GM12878 (cell line): ENCODE measurements at regions not wholly inside any gene's neighbourhood (a gene's known extent, or its start where the extent isn't known, plus 50 kb on each side); places are given as distances from the start of the nearest gene placed in this dataset.

Experiments
- ATAC-seq: fragments of 200-7000 bp; cut with Tn5 transposase; 3 replicates; pipeline ENCODE4 v1.9.1; 2020; ENCODE audit warnings: mild to moderate bottlenecking, moderate library complexity
- BruUV-seq: library from RNA; stranded (reverse); fragments of 400-500 nt; replicated peaks from 2 replicates; lab custom pipeline; 2021; lab: Mats Ljungman, UMichigan
- CTCF ChIA-PET: fragments of 300-600 bp; sonication (Branson Sonifier 250); formaldehyde crosslinking; extraction: SDS; loops from one replicate; lab custom pipeline; 2021; ENCODE audit warnings: inconsistent platforms; lab: Yijun Ruan, JAX
- POLR2A ChIA-PET: fragments of 350-600 bp; formaldehyde crosslinking; extraction: SDS; loops from one replicate; lab custom pipeline; 2021; ENCODE audit warnings: inconsistent platforms; lab: Charles Lee
- RAD21 ChIA-PET: fragments of 300-600 bp; sonication (Branson Sonifier 250); formaldehyde crosslinking; loops from one replicate; lab custom pipeline; 2023; ENCODE audit warnings: antibody characterized with exemption; ENCODE audit not compliant: unreplicated experiment; lab: Charles Lee
- SMC1A ChIA-PET: fragments of 300-600 bp; sonication (Branson Sonifier 250); formaldehyde crosslinking; loops from one replicate; lab custom pipeline; 2023; ENCODE audit not compliant: unreplicated experiment, uncharacterized antibody; lab: Charles Lee
- DNase-seq: peaks from one replicate; pipeline ENCODE4 v3.0.0-alpha.2; 2011; ENCODE audit warnings: low read depth, low spot score
- FAIRE-seq: peaks from 3 replicates; lab custom pipeline; 2011; peaks lifted over from hg19 to GRCh38; lab: Jason Lieb, UNC
- H2AFZ ChIP-seq: 2 replicates; pipeline ENCODE4 v1.6.0; 2011; ENCODE audit warnings: low read depth, low read length, control low read depth; ENCODE audit not compliant: control insufficient read depth
- H3K27ac ChIP-seq: 2 replicates; pipeline ENCODE4 v1.5.1; 2011; ENCODE audit warnings: control low read depth; ENCODE audit not compliant: control insufficient read depth, insufficient read depth
- H3K27me3 ChIP-seq, 2 experiments: replicated peaks in 1 of 2; 2 replicates each; pipeline versions ENCODE4 v1.6.0 to v1.6.1; 2011; ENCODE audit warnings: low read length in 1 of 2; ENCODE audit not compliant: control insufficient read depth in 2 of 2, insufficient read depth in 2 of 2
- H3K36me3 ChIP-seq, 2 experiments: 2 replicates each; pipeline ENCODE4 v1.5.1; 2011; ENCODE audit warnings: low read length in 1 of 2; ENCODE audit not compliant: control insufficient read depth in 2 of 2, insufficient read depth in 2 of 2
- H3K4me1 ChIP-seq: 2 replicates; pipeline ENCODE4 v1.6.1; 2011; ENCODE audit warnings: mild to moderate bottlenecking, low read length, moderate library complexity, mixed read lengths; ENCODE audit not compliant: control insufficient read depth, insufficient read depth
- H3K4me2 ChIP-seq: 2 replicates; pipeline ENCODE4 v1.6.0; 2011; ENCODE audit warnings: control low read depth; ENCODE audit not compliant: control insufficient read depth, insufficient read depth
- H3K4me3 ChIP-seq: fragments of 200-600 bp; sonication (generic); 2 replicates; pipeline ENCODE4 v1.5.1; 2016
- H3K79me2 ChIP-seq: 2 replicates; pipeline ENCODE4 v1.6.0; 2011; ENCODE audit warnings: low read length; ENCODE audit not compliant: control insufficient read depth, insufficient read depth
- H3K9ac ChIP-seq: 2 replicates; pipeline ENCODE4 v1.8.0; 2011; ENCODE audit warnings: low read length, control low read depth, mixed read lengths; ENCODE audit not compliant: control insufficient read depth, insufficient read depth
- H3K9me3 ChIP-seq: replicated peaks from 3 replicates; pipeline ENCODE4 v1.5.1; 2011; ENCODE audit warnings: mild to moderate bottlenecking, low read length; ENCODE audit not compliant: control insufficient read depth, insufficient read depth
- H4K20me1 ChIP-seq: 2 replicates; pipeline ENCODE4 v1.6.0; 2011; ENCODE audit not compliant: control insufficient read depth, insufficient read depth
- BCL3 ChIP-seq: IDR thresholded peaks from 2 replicates; pipeline ENCODE4 v1.6.1; 2011; ENCODE audit warnings: borderline replicate concordance, low read depth, mild to moderate bottlenecking, moderate library complexity, low read length; ENCODE audit not compliant: insufficient read depth, poor library complexity, severe bottlenecking
- BHLHE40 ChIP-seq, 2 experiments: fragments of 450-650 bp in 1 of 2; IDR thresholded peaks; 2 replicates each; pipeline ENCODE4 v1.6.1; 2011 to 2017; ENCODE audit warnings: low read depth in 2 of 2, borderline replicate concordance in 1 of 2, improper control_type of control experiment in 1 of 2, low read length in 1 of 2, mild to moderate bottlenecking in 1 of 2
- CBX3 ChIP-seq: fragments of 200-600 bp; sonication (generic); IDR thresholded peaks from 2 replicates; pipeline ENCODE4 v1.6.1; 2016; ENCODE audit warnings: low read depth, borderline replicate concordance
- HSF1 ChIP-seq: fragments of 150-350 bp; IDR thresholded peaks from 2 replicates; pipeline ENCODE4 v1.6.1; 2014; ENCODE audit warnings: mild to moderate bottlenecking, low read depth, low read length
- IRF4 ChIP-seq: IDR thresholded peaks from 2 replicates; pipeline ENCODE4 v1.6.1; 2011; ENCODE audit warnings: low read depth, low read length
- MYB ChIP-seq: fragments of 150-350 bp; IDR thresholded peaks from 2 replicates; pipeline ENCODE4 v1.6.1; 2014; ENCODE audit warnings: mild to moderate bottlenecking, low read depth, low read length, borderline replicate concordance
- NBN ChIP-seq: fragments of 450-650 bp; IDR thresholded peaks from 2 replicates; pipeline ENCODE4 v1.6.1; 2016
- SMAD5 ChIP-seq: IDR thresholded peaks from 2 replicates; pipeline ENCODE4 v1.6.1; 2016; ENCODE audit warnings: antibody characterized with exemption, low read depth
- TCF12 ChIP-seq: IDR thresholded peaks from 2 replicates; pipeline ENCODE4 v1.6.1; 2011; ENCODE audit warnings: low read depth, mild to moderate bottlenecking, low read length
- ZNF592 ChIP-seq: fragments of 450-650 bp; IDR thresholded peaks from 2 replicates; pipeline ENCODE4 v1.6.1; 2017; ENCODE audit warnings: mild to moderate bottlenecking, moderate library complexity
- WGBS: methylation state at CpG from one replicate; pipeline ENCODE4 v1.1.6; 2016; ENCODE audit warnings: low lambda C conversion rate; ENCODE audit not compliant: insufficient replicate concordance, insufficient coverage; ENCODE audit errors: missing lambda C conversion rate; 5-methylcytosine and 5-hydroxymethylcytosine counted together
- in situ Hi-C: fragments of 300-500 bp; cut with MboI; formaldehyde crosslinking; loops from 9 replicates; pipeline ENCODE4 v1.14.3; 2018; ENCODE audit warnings: mixed read lengths
- intact Hi-C: fragments of 100-400 bp; cut with micrococcal nuclease; formaldehyde crosslinking; loops from one replicate; pipeline ENCODE4 v1.14.2; 2022; ENCODE audit not compliant: unreplicated experiment

GRCh38 chr18:72444798-72445155 lies 99.4 kb downstream of the CBLN2 start:
- BruUV-seq: no TSS peak
- RAD21 ChIA-PET: no interaction called here
- POLR2A ChIA-PET: no interaction called here
- no peaks in the 10 kb centered on the region for H3K4me1 ChIP-seq
- FAIRE-seq (no peak), DNase-seq (no peak), ATAC-seq (no peak)
- H3K36me3 ChIP-seq: no peaks in the 10 kb centered on the region
- CTCF ChIA-PET: no interaction called here
- H2AFZ ChIP-seq: no peak overlapping the region
- H3K27me3 ChIP-seq: no peaks in the 10 kb centered on the region
- no peaks in the 10 kb centered on the region for H3K79me2 ChIP-seq
- no peak overlapping the region for H3K27ac ChIP-seq
- no peaks in the 10 kb centered on the region for H4K20me1 ChIP-seq
- H3K4me2 ChIP-seq: no peak overlapping the region
- intact Hi-C loops (no loop called here), in situ Hi-C loops (no loop called here)
- no peak overlapping the region for H3K9ac ChIP-seq
- 39% methylated on average over 4 of the region's 4 CpGs for WGBS
- TF ChIP-seq TCF12 (no peak), MYB (no peak), CBX3 (no peak)
- SMC1A ChIA-PET: interaction anchor here (1.3 kb wide), 1 partner anchor 9 kb away, joined by 4 read pairs; no protein-coding TSS in a partner anchor
- no peak overlapping the region for H3K4me3 ChIP-seq
- no peaks in the 10 kb centered on the region for H3K9me3 ChIP-seq

GRCh38 chr18:72444111-72444797 lies 99.9 kb downstream of the CBLN2 start:
- ChIA-PET POLR2A (no interaction called here), SMC1A (interaction anchor here (1.3 kb wide), 1 partner anchor 8 kb away, joined by 4 read pairs; no protein-coding TSS in a partner anchor), RAD21 (no interaction called here), CTCF (no interaction called here)
- ATAC-seq (no peak), FAIRE-seq (no peak), DNase-seq (no peak)
- Histone ChIP-seq H3K4me1 (no peaks in the 10 kb centered on the region), H3K4me2 (no peak overlapping the region), H4K20me1 (no peaks in the 10 kb centered on the region), H3K36me3 (no peaks in the 10 kb centered on the region), H3K27ac (no peak overlapping the region), H3K9ac (no peak overlapping the region), H2AFZ (no peak overlapping the region), H3K9me3 (no peaks in the 10 kb centered on the region), H3K4me3 (no peak overlapping the region), H3K27me3 (no peaks in the 10 kb centered on the region), H3K79me2 (no peaks in the 10 kb centered on the region)
- in situ Hi-C loops (no loop called here), intact Hi-C loops (no loop called here)
- no TSS peak for BruUV-seq
- 19% methylated on average over 7 of the region's 7 CpGs for WGBS
- TF ChIP-seq NBN: no peak
- TF ChIP-seq IRF4: no peak
- TF ChIP-seq HSF1: no peak
- no peak for TF ChIP-seq BCL3
- no peak for TF ChIP-seq SMAD5
- TF ChIP-seq BHLHE40 (IDR thresholded peaks at IDR 0.05; ENCODE audit: borderline replicate concordance in 1 of 2, low read depth in 2 of 2, low read length in 1 of 2): no peak
- no peak for TF ChIP-seq ZNF592
